ENCODE measurements at regions not wholly inside any gene's neighbourhood (a gene's known extent, or its start where the extent isn't known, plus 50 kb on each side); places are given as distances from the start of the nearest gene placed in this dataset.

DNA sequence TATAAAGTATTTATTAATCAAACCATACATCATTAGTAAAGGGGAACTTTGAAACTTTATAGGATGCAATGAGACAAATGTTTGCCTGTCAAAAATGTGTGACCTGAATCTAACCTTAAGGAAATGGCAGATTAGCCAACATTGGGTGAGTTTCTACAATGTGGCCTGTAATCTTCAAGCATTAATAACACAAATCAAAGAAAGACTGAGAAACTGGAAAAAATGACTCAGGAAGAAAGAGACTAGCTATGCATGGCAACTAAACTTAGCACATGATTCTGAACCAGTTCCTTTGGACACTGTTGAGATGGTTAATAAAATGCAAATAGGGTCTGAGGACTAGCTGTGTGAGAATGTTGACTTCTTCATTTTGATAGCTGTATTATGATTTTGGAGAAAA is 628.6 kb upstream of the ID2 start:
- TF ChIP-seq, protein P1, sequence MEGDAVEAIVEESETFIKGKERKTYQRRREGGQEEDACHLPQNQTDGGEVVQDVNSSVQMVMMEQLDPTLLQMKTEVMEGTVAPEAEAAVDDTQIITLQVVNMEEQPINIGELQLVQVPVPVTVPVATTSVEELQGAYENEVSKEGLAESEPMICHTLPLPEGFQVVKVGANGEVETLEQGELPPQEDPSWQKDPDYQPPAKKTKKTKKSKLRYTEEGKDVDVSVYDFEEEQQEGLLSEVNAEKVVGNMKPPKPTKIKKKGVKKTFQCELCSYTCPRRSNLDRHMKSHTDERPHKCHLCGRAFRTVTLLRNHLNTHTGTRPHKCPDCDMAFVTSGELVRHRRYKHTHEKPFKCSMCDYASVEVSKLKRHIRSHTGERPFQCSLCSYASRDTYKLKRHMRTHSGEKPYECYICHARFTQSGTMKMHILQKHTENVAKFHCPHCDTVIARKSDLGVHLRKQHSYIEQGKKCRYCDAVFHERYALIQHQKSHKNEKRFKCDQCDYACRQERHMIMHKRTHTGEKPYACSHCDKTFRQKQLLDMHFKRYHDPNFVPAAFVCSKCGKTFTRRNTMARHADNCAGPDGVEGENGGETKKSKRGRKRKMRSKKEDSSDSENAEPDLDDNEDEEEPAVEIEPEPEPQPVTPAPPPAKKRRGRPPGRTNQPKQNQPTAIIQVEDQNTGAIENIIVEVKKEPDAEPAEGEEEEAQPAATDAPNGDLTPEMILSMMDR (IDR thresholded peaks at IDR 0.05; ENCODE audit: low read depth, low read length, missing input control): no peak
- no peak for TF ChIP-seq GABPA (IDR thresholded peaks at IDR 0.05 in 1 of 2, conservative IDR thresholded peaks at IDR 0.05 in 1 of 2)
- TF ChIP-seq, protein P2, sequence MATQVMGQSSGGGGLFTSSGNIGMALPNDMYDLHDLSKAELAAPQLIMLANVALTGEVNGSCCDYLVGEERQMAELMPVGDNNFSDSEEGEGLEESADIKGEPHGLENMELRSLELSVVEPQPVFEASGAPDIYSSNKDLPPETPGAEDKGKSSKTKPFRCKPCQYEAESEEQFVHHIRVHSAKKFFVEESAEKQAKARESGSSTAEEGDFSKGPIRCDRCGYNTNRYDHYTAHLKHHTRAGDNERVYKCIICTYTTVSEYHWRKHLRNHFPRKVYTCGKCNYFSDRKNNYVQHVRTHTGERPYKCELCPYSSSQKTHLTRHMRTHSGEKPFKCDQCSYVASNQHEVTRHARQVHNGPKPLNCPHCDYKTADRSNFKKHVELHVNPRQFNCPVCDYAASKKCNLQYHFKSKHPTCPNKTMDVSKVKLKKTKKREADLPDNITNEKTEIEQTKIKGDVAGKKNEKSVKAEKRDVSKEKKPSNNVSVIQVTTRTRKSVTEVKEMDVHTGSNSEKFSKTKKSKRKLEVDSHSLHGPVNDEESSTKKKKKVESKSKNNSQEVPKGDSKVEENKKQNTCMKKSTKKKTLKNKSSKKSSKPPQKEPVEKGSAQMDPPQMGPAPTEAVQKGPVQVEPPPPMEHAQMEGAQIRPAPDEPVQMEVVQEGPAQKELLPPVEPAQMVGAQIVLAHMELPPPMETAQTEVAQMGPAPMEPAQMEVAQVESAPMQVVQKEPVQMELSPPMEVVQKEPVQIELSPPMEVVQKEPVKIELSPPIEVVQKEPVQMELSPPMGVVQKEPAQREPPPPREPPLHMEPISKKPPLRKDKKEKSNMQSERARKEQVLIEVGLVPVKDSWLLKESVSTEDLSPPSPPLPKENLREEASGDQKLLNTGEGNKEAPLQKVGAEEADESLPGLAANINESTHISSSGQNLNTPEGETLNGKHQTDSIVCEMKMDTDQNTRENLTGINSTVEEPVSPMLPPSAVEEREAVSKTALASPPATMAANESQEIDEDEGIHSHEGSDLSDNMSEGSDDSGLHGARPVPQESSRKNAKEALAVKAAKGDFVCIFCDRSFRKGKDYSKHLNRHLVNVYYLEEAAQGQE (IDR thresholded peaks at IDR 0.05): no peak
- no peak for TF ChIP-seq SP1 (IDR thresholded peaks at IDR 0.05)
- no peak for TF ChIP-seq JUND (IDR thresholded peaks at IDR 0.05)
- TF ChIP-seq, protein P3, sequence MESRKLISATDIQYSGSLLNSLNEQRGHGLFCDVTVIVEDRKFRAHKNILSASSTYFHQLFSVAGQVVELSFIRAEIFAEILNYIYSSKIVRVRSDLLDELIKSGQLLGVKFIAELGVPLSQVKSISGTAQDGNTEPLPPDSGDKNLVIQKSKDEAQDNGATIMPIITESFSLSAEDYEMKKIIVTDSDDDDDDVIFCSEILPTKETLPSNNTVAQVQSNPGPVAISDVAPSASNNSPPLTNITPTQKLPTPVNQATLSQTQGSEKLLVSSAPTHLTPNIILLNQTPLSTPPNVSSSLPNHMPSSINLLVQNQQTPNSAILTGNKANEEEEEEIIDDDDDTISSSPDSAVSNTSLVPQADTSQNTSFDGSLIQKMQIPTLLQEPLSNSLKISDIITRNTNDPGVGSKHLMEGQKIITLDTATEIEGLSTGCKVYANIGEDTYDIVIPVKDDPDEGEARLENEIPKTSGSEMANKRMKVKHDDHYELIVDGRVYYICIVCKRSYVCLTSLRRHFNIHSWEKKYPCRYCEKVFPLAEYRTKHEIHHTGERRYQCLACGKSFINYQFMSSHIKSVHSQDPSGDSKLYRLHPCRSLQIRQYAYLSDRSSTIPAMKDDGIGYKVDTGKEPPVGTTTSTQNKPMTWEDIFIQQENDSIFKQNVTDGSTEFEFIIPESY (IDR thresholded peaks at IDR 0.05): no peak
- TF ChIP-seq RXRA (IDR thresholded peaks at IDR 0.05): no peak
- no peak for TF ChIP-seq MAX (IDR thresholded peaks at IDR 0.05)
